ENCODE measurements at regions not wholly inside any gene's neighbourhood (a gene's known extent, or its start where the extent isn't known, plus 50 kb on each side); places are given as distances from the start of the nearest gene placed in this dataset.

- no peak for TF ChIP-seq CTCF (IDR thresholded peaks at IDR 0.05; ENCODE audit: low read depth, low read length, missing control alignments)
- in situ Hi-C loops (cut with HindIII; ENCODE audit: low pct_ligation_motif_present, low sequenced_read_pairs): no loop called here
Measured at GRCh38 chr9:86713470-86713869, 233.8 kb downstream of the GAS1 start.

GRCh38 chr9:86708918-86709835, 238.1 kb downstream of the GAS1 start:
- in situ Hi-C loops (cut with HindIII; ENCODE audit: low pct_ligation_motif_present, low sequenced_read_pairs): no loop called here
- no peak for DNase-seq
- Histone ChIP-seq H3K27ac (no peak overlapping the region), H3K36me3 (replicated peaks) (no peaks in the 10 kb centered on the region), H3K4me3 (ENCODE audit: low read depth, low read length) (no peak overlapping the region), H3K27me3 (replicated peaks) (no peaks in the 10 kb centered on the region)
- no peak for TF ChIP-seq CTCF (IDR thresholded peaks at IDR 0.05; ENCODE audit: low read depth, low read length, missing control alignments)

More at GRCh38 chr9:86713470-86713869, 233.8 kb downstream of the GAS1 start:
- no peak overlapping the region for H3K27ac ChIP-seq
- H3K4me3 ChIP-seq (ENCODE audit: low read depth, low read length): no peak overlapping the region
- H3K36me3 ChIP-seq (replicated peaks): no peaks in the 10 kb centered on the region
- DNase-seq: no peak
- no peaks in the 10 kb centered on the region for H3K27me3 ChIP-seq (replicated peaks)

GRCh38 chr9:86707932-86708510, 239.3 kb downstream of the GAS1 start:
- no peak for TF ChIP-seq CTCF (IDR thresholded peaks at IDR 0.05; ENCODE audit: low read depth, low read length, missing control alignments)
- no peak overlapping the region for H3K27ac ChIP-seq
- no peaks in the 10 kb centered on the region for H3K27me3 ChIP-seq (replicated peaks)
- H3K4me3 ChIP-seq (ENCODE audit: low read depth, low read length): no peak overlapping the region
- no peaks in the 10 kb centered on the region for H3K36me3 ChIP-seq (replicated peaks)
- in situ Hi-C loops (cut with HindIII; ENCODE audit: low pct_ligation_motif_present, low sequenced_read_pairs): no loop called here
- DNase-seq: no peak

DNA sequence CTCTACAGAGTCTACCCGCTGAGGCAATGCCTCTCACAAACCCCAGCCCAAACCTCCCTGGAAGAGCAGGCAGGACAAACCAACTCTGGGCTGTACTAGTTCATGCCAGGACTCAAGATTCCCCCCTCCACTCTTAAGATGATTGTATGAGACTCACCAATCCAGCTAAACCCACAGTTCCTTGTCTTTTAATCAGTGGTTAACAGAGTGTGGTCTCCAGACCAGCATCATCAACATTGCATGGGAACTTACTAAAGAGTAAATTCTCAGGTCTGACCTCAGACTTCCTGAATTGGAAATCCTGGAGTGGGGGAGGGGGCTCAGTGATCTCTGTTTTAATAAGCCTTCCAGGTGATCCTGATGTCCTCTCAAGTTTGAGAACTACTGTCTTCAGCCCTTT, 240.9 kb downstream of the GAS1 start:
- Histone ChIP-seq H3K27me3 (replicated peaks) (no peaks in the 10 kb centered on the region), H3K27ac (no peak overlapping the region), H3K36me3 (replicated peaks) (no peaks in the 10 kb centered on the region), H3K4me3 (ENCODE audit: low read depth, low read length) (no peak overlapping the region)
- TF ChIP-seq CTCF (IDR thresholded peaks at IDR 0.05; ENCODE audit: low read depth, low read length, missing control alignments): no peak
- peak; percentile 5 for DNase-seq
- in situ Hi-C loops (cut with HindIII; ENCODE audit: low pct_ligation_motif_present, low sequenced_read_pairs): no loop called here

DNA sequence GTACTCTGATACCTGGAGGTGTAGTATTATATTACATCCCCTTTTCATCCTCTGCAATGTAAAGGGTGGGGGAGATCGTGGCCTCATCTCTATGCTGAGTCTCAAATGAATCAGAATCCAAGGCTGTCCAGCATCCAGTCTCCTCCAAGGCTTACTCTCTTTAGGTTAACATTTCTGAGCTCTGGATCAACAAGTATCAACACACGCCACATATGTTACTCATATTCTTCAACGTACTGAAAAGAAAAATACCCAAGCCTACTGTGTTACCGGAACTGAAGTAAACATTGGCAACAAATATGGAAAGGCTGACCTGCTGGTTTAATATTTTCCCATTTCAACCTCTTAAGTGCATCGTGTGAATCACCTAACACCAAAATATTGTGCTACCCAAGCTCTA, 241.8 kb downstream of the GAS1 start:
- in situ Hi-C loops (cut with HindIII; ENCODE audit: low pct_ligation_motif_present, low sequenced_read_pairs): no loop called here
- Histone ChIP-seq H3K27ac (no peak overlapping the region), H3K27me3 (replicated peaks) (no peaks in the 10 kb centered on the region), H3K4me3 (ENCODE audit: low read depth, low read length) (no peak overlapping the region), H3K36me3 (replicated peaks) (no peaks in the 10 kb centered on the region)
- TF ChIP-seq CTCF (IDR thresholded peaks at IDR 0.05; ENCODE audit: low read depth, low read length, missing control alignments): no peak
- DNase-seq: peak; percentile 3
